Liver (tissue), 8 donors: ENCODE measurements at regions not wholly inside any gene's neighbourhood (a gene's known extent, or its start where the extent isn't known, plus 50 kb on each side); places are given as distances from the start of the nearest gene placed in this dataset.

ENCODE experiments used
- DNase-seq: peaks from one replicate; pipeline ENCODE4 v3.0.0-alpha.2; 2017; ENCODE audit warnings: low spot score
- H3K27ac ChIP-seq, 2 donors: one replicate each; pipeline ENCODE4 v1.7.0; 2013; ENCODE audit warnings: inconsistent platforms in 2 of 2, low read length in 2 of 2, control low read depth in 1 of 2, low read depth in 1 of 2, mild to moderate bottlenecking in 1 of 2
- H3K27me3 ChIP-seq, 4 donors: one replicate each; pipeline versions ENCODE4 v1.6.1 to v1.7.0; 2013; ENCODE audit warnings: low read length in 3 of 4, inconsistent platforms in 1 of 4, mild to moderate bottlenecking in 1 of 4, moderate library complexity in 1 of 4; ENCODE audit not compliant: control insufficient read depth in 4 of 4, insufficient read depth in 4 of 4
- H3K36me3 ChIP-seq, 4 donors: one replicate each; pipeline versions ENCODE4 v1.6.1 to v1.7.0; 2013; ENCODE audit warnings: low read length in 3 of 4, mild to moderate bottlenecking in 3 of 4, low read depth in 1 of 4, moderate library complexity in 1 of 4; ENCODE audit not compliant: control insufficient read depth in 4 of 4, insufficient read depth in 3 of 4
- H3K4me1 ChIP-seq, 4 donors: one replicate each; pipeline versions ENCODE4 v1.6.1 to v1.7.0; 2013; ENCODE audit warnings: low read length in 3 of 4, mild to moderate bottlenecking in 3 of 4, moderate library complexity in 1 of 4; ENCODE audit not compliant: control insufficient read depth in 4 of 4, insufficient read depth in 4 of 4
- H3K4me3 ChIP-seq, 3 donors: one replicate each; pipeline versions ENCODE4 v1.6.1 to v1.7.0; 2013; ENCODE audit warnings: low read length in 3 of 3, control low read depth in 1 of 3, low read depth in 1 of 3, mild to moderate bottlenecking in 1 of 3
- H3K9ac ChIP-seq, 2 donors: one replicate each; pipeline ENCODE4 v1.7.0; 2013; ENCODE audit warnings: low read length in 2 of 2, mild to moderate bottlenecking in 2 of 2, moderate library complexity in 2 of 2, control low read depth in 1 of 2, low read depth in 1 of 2
- H3K9me3 ChIP-seq, 4 donors: one replicate each; pipeline versions ENCODE4 v1.6.1 to v1.7.0; 2013; ENCODE audit warnings: low read length in 3 of 4; ENCODE audit not compliant: control insufficient read depth in 4 of 4
- ATF3 ChIP-seq: IDR thresholded peaks from 2 replicates; pipeline ENCODE4 v1.6.1; 2016; ENCODE audit warnings: antibody characterized with exemption
- CTCF ChIP-seq: fragments of 150-350 bp; IDR thresholded peaks from 2 replicates; pipeline ENCODE4 v1.5.1; 2017; ENCODE audit warnings: improper control_type of control experiment, low read depth, low read length; ENCODE audit not compliant: missing input control
- EGR1 ChIP-seq, 2 donors: IDR thresholded peaks; 2 replicates each; pipeline ENCODE4 v1.6.1; 2016 to 2018; ENCODE audit warnings: antibody characterized with exemption in 2 of 2, low read depth in 2 of 2
- FOXA2 ChIP-seq: IDR thresholded peaks from 2 replicates; pipeline ENCODE4 v1.6.1; 2016; ENCODE audit warnings: antibody characterized with exemption
- GABPA ChIP-seq, 2 donors: IDR thresholded peaks in 1 of 2; conservative IDR thresholded peaks in 1 of 2; 2 replicates each; pipeline ENCODE4 v1.6.1; 2016; ENCODE audit warnings: antibody characterized with exemption in 2 of 2, mild to moderate bottlenecking in 1 of 2, moderate library complexity in 1 of 2
- HNF4A ChIP-seq, 2 donors: conservative IDR thresholded peaks; 2 replicates each; pipeline ENCODE4 v1.6.1; 2016; ENCODE audit warnings: antibody characterized with exemption in 2 of 2, mild to moderate bottlenecking in 2 of 2
- HNF4G ChIP-seq: IDR thresholded peaks from 2 replicates; pipeline ENCODE4 v1.6.1; 2016; ENCODE audit warnings: antibody characterized with exemption
- JUND ChIP-seq, 2 donors: IDR thresholded peaks; 2 replicates each; pipeline ENCODE4 v1.6.1; 2016; ENCODE audit warnings: antibody characterized with exemption in 2 of 2
- MAX ChIP-seq: IDR thresholded peaks from 2 replicates; pipeline ENCODE4 v1.6.1; 2016; ENCODE audit warnings: antibody characterized with exemption
- NR2F2 ChIP-seq: IDR thresholded peaks from 2 replicates; pipeline ENCODE4 v1.6.1; 2016; ENCODE audit warnings: antibody characterized with exemption
- RAD21 ChIP-seq, 2 donors: IDR thresholded peaks; 2 replicates each; pipeline ENCODE4 v1.6.1; 2016; ENCODE audit warnings: antibody characterized with exemption in 2 of 2, mild to moderate bottlenecking in 2 of 2
- REST ChIP-seq: IDR thresholded peaks from 2 replicates; pipeline ENCODE4 v1.6.1; 2016; ENCODE audit warnings: antibody characterized with exemption, mild to moderate bottlenecking
- RXRA ChIP-seq, 2 donors: IDR thresholded peaks; 2 replicates each; pipeline ENCODE4 v1.6.1; 2017 to 2018; ENCODE audit warnings: antibody characterized with exemption in 2 of 2, mild to moderate bottlenecking in 1 of 2
- SP1 ChIP-seq: IDR thresholded peaks from 2 replicates; pipeline ENCODE4 v1.6.1; 2018; ENCODE audit warnings: antibody characterized with exemption, mild to moderate bottlenecking
- TAF1 ChIP-seq: conservative IDR thresholded peaks from 2 replicates; pipeline ENCODE4 v1.6.1; 2016; ENCODE audit warnings: antibody characterized with exemption, mild to moderate bottlenecking
- YY1 ChIP-seq: IDR thresholded peaks from 2 replicates; pipeline ENCODE4 v1.6.1; 2016; ENCODE audit warnings: antibody characterized with exemption, mild to moderate bottlenecking
- ZBTB33 ChIP-seq: IDR thresholded peaks from 2 replicates; pipeline ENCODE4 v1.6.1; 2016; ENCODE audit warnings: antibody characterized with exemption
- WGBS: extraction: QIAGEN DNeasy Blood & Tissue Kit; methylation state at CpG from one replicate; pipeline ENCODE4 v1.1.7; 2013; 5-methylcytosine and 5-hydroxymethylcytosine counted together
- donor health status: healthy.
- donor health status: healthy.
- donor health status: healthy.
- donor health status: healthy.
- donor health status: healthy.

- H3K27me3 ChIP-seq, result no peaks in the 10 kb centered on the region
- WGBS, result 46% methylated on average over 2 of the region's 2 CpGs
- H3K27ac ChIP-seq, result no peak overlapping the region
- H3K9me3 ChIP-seq, result no peaks in the 10 kb centered on the region
- no peak overlapping the region for H3K9ac ChIP-seq
- DNase-seq, result no peak
- H3K4me3 ChIP-seq, result no peak overlapping the region
- no peaks in the 10 kb centered on the region for H3K4me1 ChIP-seq
- no peaks in the 10 kb centered on the region for H3K36me3 ChIP-seq
- TF ChIP-seq GABPA (IDR thresholded peaks at IDR 0.05 in 1 of 2, conservative IDR thresholded peaks at IDR 0.05 in 1 of 2) (no peak), REST (no peak), JUND (IDR thresholded peaks at IDR 0.05) (no peak), HNF4A (conservative IDR thresholded peaks at IDR 0.05) (no peak), YY1 (no peak), RXRA (IDR thresholded peaks at IDR 0.05) (no peak), RAD21 (IDR thresholded peaks at IDR 0.05) (no peak)
Measured at GRCh38 chr4:149140841-149141240, 674.8 kb downstream of the IQCM start.

- no peaks in the 10 kb centered on the region for H3K36me3 ChIP-seq
- H3K4me3 ChIP-seq, result no peak overlapping the region
- TF ChIP-seq CTCF (no peak), YY1 (no peak), REST (no peak), JUND (IDR thresholded peaks at IDR 0.05) (no peak), GABPA (IDR thresholded peaks at IDR 0.05 in 1 of 2, conservative IDR thresholded peaks at IDR 0.05 in 1 of 2) (no peak), HNF4A (conservative IDR thresholded peaks at IDR 0.05) (no peak), RXRA (IDR thresholded peaks at IDR 0.05) (no peak), EGR1 (IDR thresholded peaks at IDR 0.05; ENCODE audit: low read depth in 2 of 2) (no peak), MAX (no peak), FOXA2 (no peak), ATF3 (no peak), NR2F2 (no peak), RAD21 (IDR thresholded peaks at IDR 0.05) (no peak), TAF1 (no peak), ZBTB33 (no peak), SP1 (no peak), HNF4G (no peak)
- H3K9me3 ChIP-seq, result peaks cover 0 to 3% (median 2%) of the 10 kb centered on the region in 4 donors
- 66% methylated on average over 3 of the region's 3 CpGs for WGBS
- DNase-seq, result no peak
- no peaks in the 10 kb centered on the region for H3K27me3 ChIP-seq
- H3K9ac ChIP-seq, result no peak overlapping the region
- H3K4me1 ChIP-seq, result no peaks in the 10 kb centered on the region
- H3K27ac ChIP-seq, result no peak overlapping the region
Measured at GRCh38 chr4:149136951-149137620, 678.6 kb downstream of the IQCM start.
